ENCODE measurements at regions not wholly inside any gene's neighbourhood (a gene's known extent, or its start where the extent isn't known, plus 50 kb on each side); places are given as distances from the start of the nearest gene placed in this dataset.

DNA sequence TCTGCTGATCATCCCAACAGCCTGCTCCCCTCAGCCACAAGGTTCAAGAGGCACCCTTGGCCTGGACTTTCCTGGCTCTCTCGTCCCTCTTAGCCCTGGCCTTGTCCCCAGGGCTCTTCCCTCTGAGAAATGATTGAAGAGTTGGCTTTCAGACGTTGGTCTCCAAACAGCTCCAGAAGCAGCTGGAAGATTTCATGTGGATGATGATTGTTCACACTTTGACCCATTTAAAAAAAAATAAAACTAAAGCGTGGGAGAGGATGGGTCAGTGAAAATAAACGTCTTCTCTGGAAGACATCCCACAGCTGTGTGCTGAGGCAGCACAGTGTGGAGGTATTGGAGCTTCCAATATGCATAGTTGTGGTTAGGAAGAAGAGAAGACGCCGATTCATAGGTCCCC is 54.7 kb upstream of the CDH11 start:
- Mint-ChIP-seq H3K36me3 (ENCODE audit: insufficient read depth in 2 of 2) (no peaks in the 10 kb centered on the region), H3K27ac (no peak overlapping the region), H3K27me3 (ENCODE audit: low read depth) (no peaks in the 10 kb centered on the region), H3K9me3 (peaks cover 3 to 14% of the 10 kb centered on the region in 2 donors), H3K4me3 (no peak overlapping the region), H3K4me1 (ENCODE audit: low read depth) (no peaks in the 10 kb centered on the region)
- no peak for DNase-seq
- ATAC-seq (replicated peaks in 1 of 2), result no peak

DNA sequence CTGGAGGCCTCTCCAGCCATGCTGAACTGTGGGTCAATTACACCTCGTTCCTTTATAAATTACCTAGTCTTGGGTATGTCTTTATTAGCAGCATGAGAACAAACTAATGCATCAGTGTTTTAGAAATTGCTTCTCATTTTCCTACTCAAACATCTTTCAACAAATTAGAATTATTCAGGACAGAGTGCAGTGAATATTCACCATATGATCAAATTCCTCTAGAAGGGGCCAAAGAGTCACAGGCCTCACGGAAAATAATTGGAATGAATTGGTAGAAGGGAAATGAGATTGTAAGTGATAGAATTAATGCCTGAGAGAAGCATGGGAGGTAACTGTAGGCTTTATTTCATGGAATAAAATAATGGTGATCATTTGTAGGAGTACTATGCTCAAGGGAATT is 50.5 kb upstream of the CDH11 start:
- no peak for ATAC-seq (replicated peaks in 1 of 2)

More for the DNA sequence above, 50.5 kb upstream of the CDH11 start:
- Mint-ChIP-seq H3K27me3 (ENCODE audit: low read depth) (no peaks in the 10 kb centered on the region), H3K27ac (no peak overlapping the region), H3K9me3 (peaks cover 8 to 11% of the 10 kb centered on the region in 2 donors), H3K4me1 (ENCODE audit: low read depth) (no peaks in the 10 kb centered on the region), H3K4me3 (no peak overlapping the region), H3K36me3 (ENCODE audit: insufficient read depth in 2 of 2) (no peaks in the 10 kb centered on the region)
- DNase-seq, result no peak
